ENCODE measurements at regions not wholly inside any gene's neighbourhood (a gene's known extent, or its start where the extent isn't known, plus 50 kb on each side); places are given as distances from the start of the nearest gene placed in this dataset.

- no peak overlapping the region for H3K4me3 ChIP-seq (ENCODE audit: low read length)
- no peak for TF ChIP-seq CTCF (conservative IDR thresholded peaks at IDR 0.05; ENCODE audit: low read depth, low read length)
- DNase-seq (ENCODE audit: low read depth): no peak
Measured at GRCh38 chr6:113112086-113112485, 745.1 kb upstream of the MARCKS start.

DNA sequence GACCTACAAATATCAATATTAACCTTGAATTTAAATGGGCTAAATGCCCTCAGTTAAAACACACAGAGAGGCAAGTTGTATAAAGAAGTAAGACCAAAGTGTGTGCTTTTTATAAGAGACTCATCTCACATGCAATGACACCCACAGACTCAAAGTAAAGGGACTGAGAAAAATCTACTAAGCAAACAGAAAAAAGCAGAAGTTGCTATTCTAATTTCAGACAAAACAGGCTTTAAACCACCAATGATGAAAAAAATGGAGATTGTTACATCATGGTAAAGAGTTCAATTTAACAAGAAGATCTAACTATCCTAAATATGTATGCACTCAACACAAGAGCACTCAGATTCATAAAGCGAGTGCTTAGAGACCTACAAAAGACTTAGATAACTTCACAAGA, 741.9 kb upstream of the MARCKS start:
- DNase-seq (ENCODE audit: low read depth): no peak
- H3K4me3 ChIP-seq (ENCODE audit: low read length): no peak overlapping the region
- no peak for TF ChIP-seq CTCF (conservative IDR thresholded peaks at IDR 0.05; ENCODE audit: low read depth, low read length)

GRCh38 chr6:113120224-113120581, 736.9 kb upstream of the MARCKS start:
- peak; percentile 92 for DNase-seq (ENCODE audit: low read depth)

GRCh38 chr6:113120582-113121285, 736.4 kb upstream of the MARCKS start:
- no peak overlapping the region for H3K4me3 ChIP-seq (ENCODE audit: low read length)
- DNase-seq (ENCODE audit: low read depth): peak; percentile 98
- TF ChIP-seq CTCF (conservative IDR thresholded peaks at IDR 0.05; ENCODE audit: low read depth, low read length): no peak

More at GRCh38 chr6:113120224-113120581, 736.9 kb upstream of the MARCKS start:
- no peak overlapping the region for H3K4me3 ChIP-seq (ENCODE audit: low read length)
- TF ChIP-seq CTCF (conservative IDR thresholded peaks at IDR 0.05; ENCODE audit: low read depth, low read length): no peak

DNA sequence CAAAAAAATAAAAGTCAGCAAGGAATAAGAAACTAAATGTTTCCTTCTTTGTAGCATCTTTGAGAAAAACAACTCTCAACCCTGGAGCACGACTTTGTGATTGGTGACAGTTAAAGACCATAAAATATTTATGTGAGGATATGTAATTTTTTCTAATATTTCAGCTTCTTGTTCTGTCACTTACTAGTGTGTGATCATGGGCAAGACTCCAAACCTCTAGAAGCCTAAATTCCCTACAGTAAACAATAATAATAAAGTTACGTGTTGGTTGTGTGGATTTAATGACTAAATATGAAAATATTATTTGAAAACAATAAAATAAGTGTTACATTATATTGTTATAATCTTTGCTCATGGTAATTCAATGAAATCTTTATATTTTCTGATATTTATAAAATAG, 735.6 kb upstream of the MARCKS start:
- H3K4me3 ChIP-seq (ENCODE audit: low read length): no peak overlapping the region
- TF ChIP-seq CTCF (conservative IDR thresholded peaks at IDR 0.05; ENCODE audit: low read depth, low read length): no peak
- DNase-seq (ENCODE audit: low read depth): no peak

GRCh38 chr6:113122060-113122459, 735.1 kb upstream of the MARCKS start:
- TF ChIP-seq CTCF (conservative IDR thresholded peaks at IDR 0.05; ENCODE audit: low read depth, low read length): peak; percentile 59
- peak; percentile 97 for DNase-seq (ENCODE audit: low read depth)
- no peak overlapping the region for H3K4me3 ChIP-seq (ENCODE audit: low read length)

GRCh38 chr6:113125626-113126025, 731.5 kb upstream of the MARCKS start:
- no peak for TF ChIP-seq CTCF (conservative IDR thresholded peaks at IDR 0.05; ENCODE audit: low read depth, low read length)
- no peak overlapping the region for H3K4me3 ChIP-seq (ENCODE audit: low read length)
- no peak for DNase-seq (ENCODE audit: low read depth)

Data from retinal pigment epithelial cell (primary cell).